ENCODE measurements at regions not wholly inside any gene's neighbourhood (a gene's known extent, or its start where the extent isn't known, plus 50 kb on each side); places are given as distances from the start of the nearest gene placed in this dataset.

- ATAC-seq (replicated peaks in 1 of 4) (no peak), DNase-seq (no peak)
- H3K27me3 Mint-ChIP-seq: no peaks in the 10 kb centered on the region
- H3K27ac Mint-ChIP-seq: no peak overlapping the region
- Histone ChIP-seq H3K4me3 (ENCODE audit: control insufficient read depth in 1 of 2, extremely low read depth in 1 of 2, low read length in 1 of 2) (no peak overlapping the region), H3K36me3 (ENCODE audit: control insufficient read depth in 2 of 2, extremely low read depth in 1 of 2, insufficient read depth in 1 of 2, low read length in 1 of 2) (no peaks in the 10 kb centered on the region), H3K27me3 (replicated peaks in 1 of 2; ENCODE audit: control insufficient read depth in 2 of 2, extremely low read depth in 1 of 2, insufficient read depth in 2 of 2, low read length in 1 of 2) (peaks cover 0 to 2% of the 10 kb centered on the region in 2 experiments), H3K27ac (ENCODE audit: low read length) (no peak overlapping the region), H3K4me1 (ENCODE audit: control insufficient read depth in 1 of 2, extremely low read depth in 1 of 2, insufficient read depth in 2 of 2, low read length in 2 of 2) (no peaks in the 10 kb centered on the region), H3K9me3 (no peaks in the 10 kb centered on the region)
- H3K4me1 Mint-ChIP-seq: no peaks in the 10 kb centered on the region
- H3K9me3 Mint-ChIP-seq: peaks cover 0 to 6% (median 2%) of the 10 kb centered on the region in 3 donors
- H3K4me3 Mint-ChIP-seq: no peak overlapping the region
- no peaks in the 10 kb centered on the region for H3K36me3 Mint-ChIP-seq
- POLR2A ChIA-PET: interaction anchor here in 1 of 2 donors (1.0 kb wide), 1 partner anchor 10 kb away, joined by 3 read pairs; no protein-coding TSS in a partner anchor
- CTCF ChIA-PET: no interaction called here
These were observed 367.9 kb upstream of the SPRY2 start for GRCh38 chr13:80708791-80709190.

GRCh38 chr13:80707000-80707983, 366.4 kb upstream of the SPRY2 start:
- Histone ChIP-seq H3K27me3 (replicated peaks in 1 of 2; ENCODE audit: control insufficient read depth in 2 of 2, extremely low read depth in 1 of 2, insufficient read depth in 2 of 2, low read length in 1 of 2) (peaks cover 0 to 2% of the 10 kb centered on the region in 2 experiments), H3K4me3 (ENCODE audit: control insufficient read depth in 1 of 2, extremely low read depth in 1 of 2, low read length in 1 of 2) (no peak overlapping the region), H3K9me3 (no peaks in the 10 kb centered on the region), H3K27ac (ENCODE audit: low read length) (no peak overlapping the region), H3K4me1 (ENCODE audit: control insufficient read depth in 1 of 2, extremely low read depth in 1 of 2, insufficient read depth in 2 of 2, low read length in 2 of 2) (no peaks in the 10 kb centered on the region), H3K36me3 (ENCODE audit: control insufficient read depth in 2 of 2, extremely low read depth in 1 of 2, insufficient read depth in 1 of 2, low read length in 1 of 2) (no peaks in the 10 kb centered on the region)
- ATAC-seq (replicated peaks in 1 of 4) (no peak), DNase-seq (no peak)
- Mint-ChIP-seq H3K27me3 (no peaks in the 10 kb centered on the region), H3K9me3 (peaks cover 0 to 7% (median 5%) of the 10 kb centered on the region in 3 donors), H3K36me3 (no peaks in the 10 kb centered on the region), H3K27ac (no peak overlapping the region), H3K4me3 (no peak overlapping the region), H3K4me1 (no peaks in the 10 kb centered on the region)
- ChIA-PET POLR2A (no interaction called here), CTCF (no interaction called here)
- WGBS (ENCODE audit: insufficient coverage): 99% methylated on average over 10 of the region's 34 CpGs

GRCh38 chr13:80706164-80706471, 365.2 kb upstream of the SPRY2 start:
- CTCF ChIA-PET: no interaction called here
- H3K36me3 Mint-ChIP-seq: no peaks in the 10 kb centered on the region
- no peak overlapping the region for H3K4me3 Mint-ChIP-seq
- POLR2A ChIA-PET: no interaction called here
- Histone ChIP-seq H3K27ac (ENCODE audit: low read length) (no peak overlapping the region), H3K27me3 (replicated peaks in 1 of 2; ENCODE audit: control insufficient read depth in 2 of 2, extremely low read depth in 1 of 2, insufficient read depth in 2 of 2, low read length in 1 of 2) (peaks cover 0 to 2% of the 10 kb centered on the region in 2 experiments), H3K36me3 (ENCODE audit: control insufficient read depth in 2 of 2, extremely low read depth in 1 of 2, insufficient read depth in 1 of 2, low read length in 1 of 2) (no peaks in the 10 kb centered on the region), H3K9me3 (no peaks in the 10 kb centered on the region), H3K4me1 (ENCODE audit: control insufficient read depth in 1 of 2, extremely low read depth in 1 of 2, insufficient read depth in 2 of 2, low read length in 2 of 2) (no peaks in the 10 kb centered on the region), H3K4me3 (ENCODE audit: control insufficient read depth in 1 of 2, extremely low read depth in 1 of 2, low read length in 1 of 2) (no peak overlapping the region)
- no peaks in the 10 kb centered on the region for H3K4me1 Mint-ChIP-seq
- WGBS (ENCODE audit: insufficient coverage): 88% methylated on average over 1 of the region's 10 CpGs
- H3K27ac Mint-ChIP-seq: no peak overlapping the region
- H3K9me3 Mint-ChIP-seq: peaks cover 0 to 12% (median 10%) of the 10 kb centered on the region in 3 donors
- DNase-seq (no peak), ATAC-seq (replicated peaks in 1 of 4) (no peak)
- H3K27me3 Mint-ChIP-seq: no peaks in the 10 kb centered on the region

- no peak for DNase-seq
- Mint-ChIP-seq H3K36me3 (no peaks in the 10 kb centered on the region), H3K27me3 (no peaks in the 10 kb centered on the region), H3K9me3 (peaks cover 0 to 12% (median 10%) of the 10 kb centered on the region in 3 donors), H3K27ac (no peak overlapping the region), H3K4me3 (no peak overlapping the region), H3K4me1 (no peaks in the 10 kb centered on the region)
- Histone ChIP-seq H3K9me3 (no peaks in the 10 kb centered on the region), H3K4me1 (ENCODE audit: control insufficient read depth in 1 of 2, extremely low read depth in 1 of 2, insufficient read depth in 2 of 2, low read length in 2 of 2) (no peaks in the 10 kb centered on the region), H3K27ac (ENCODE audit: low read length) (no peak overlapping the region), H3K4me3 (ENCODE audit: control insufficient read depth in 1 of 2, extremely low read depth in 1 of 2, low read length in 1 of 2) (no peak overlapping the region), H3K27me3 (replicated peaks in 1 of 2; ENCODE audit: control insufficient read depth in 2 of 2, extremely low read depth in 1 of 2, insufficient read depth in 2 of 2, low read length in 1 of 2) (peaks cover 0 to 2% of the 10 kb centered on the region in 2 experiments), H3K36me3 (ENCODE audit: control insufficient read depth in 2 of 2, extremely low read depth in 1 of 2, insufficient read depth in 1 of 2, low read length in 1 of 2) (no peaks in the 10 kb centered on the region)
- no peak for ATAC-seq (replicated peaks in 1 of 4)
- WGBS (ENCODE audit: insufficient coverage): 89% methylated on average over 3 of the region's 30 CpGs
- ChIA-PET POLR2A (no interaction called here), CTCF (no interaction called here)
These were observed 364.6 kb upstream of the SPRY2 start for GRCh38 chr13:80705371-80706163.

GRCh38 chr13:80704369-80704768, 363.4 kb upstream of the SPRY2 start:
- Histone ChIP-seq H3K9me3 (no peaks in the 10 kb centered on the region), H3K27ac (ENCODE audit: low read length) (no peak overlapping the region), H3K27me3 (replicated peaks in 1 of 2; ENCODE audit: control insufficient read depth in 2 of 2, extremely low read depth in 1 of 2, insufficient read depth in 2 of 2, low read length in 1 of 2) (peaks cover 0 to 2% of the 10 kb centered on the region in 2 experiments), H3K4me1 (ENCODE audit: control insufficient read depth in 1 of 2, extremely low read depth in 1 of 2, insufficient read depth in 2 of 2, low read length in 2 of 2) (no peaks in the 10 kb centered on the region), H3K36me3 (ENCODE audit: control insufficient read depth in 2 of 2, extremely low read depth in 1 of 2, insufficient read depth in 1 of 2, low read length in 1 of 2) (no peaks in the 10 kb centered on the region), H3K4me3 (ENCODE audit: control insufficient read depth in 1 of 2, extremely low read depth in 1 of 2, low read length in 1 of 2) (no peak overlapping the region)
- no CpG with 5 or more reads among the region's 20 CpGs for WGBS (ENCODE audit: insufficient coverage)
- no peak for DNase-seq
- peaks cover 0 to 12% (median 10%) of the 10 kb centered on the region in 3 donors for H3K9me3 Mint-ChIP-seq
- no peaks in the 10 kb centered on the region for H3K27me3 Mint-ChIP-seq
- ChIA-PET CTCF (no interaction called here), POLR2A (no interaction called here)
- no peaks in the 10 kb centered on the region for H3K36me3 Mint-ChIP-seq
- no peak overlapping the region for H3K4me3 Mint-ChIP-seq
- no peaks in the 10 kb centered on the region for H3K4me1 Mint-ChIP-seq
- no peak overlapping the region for H3K27ac Mint-ChIP-seq
- no peak for ATAC-seq (replicated peaks in 1 of 4)

- Histone ChIP-seq H3K27me3 (replicated peaks in 1 of 2; ENCODE audit: control insufficient read depth in 2 of 2, extremely low read depth in 1 of 2, insufficient read depth in 2 of 2, low read length in 1 of 2) (no peaks in the 10 kb centered on the region), H3K4me3 (ENCODE audit: control insufficient read depth in 1 of 2, extremely low read depth in 1 of 2, low read length in 1 of 2) (no peak overlapping the region), H3K9me3 (no peaks in the 10 kb centered on the region), H3K36me3 (ENCODE audit: control insufficient read depth in 2 of 2, extremely low read depth in 1 of 2, insufficient read depth in 1 of 2, low read length in 1 of 2) (no peaks in the 10 kb centered on the region), H3K27ac (ENCODE audit: low read length) (no peak overlapping the region), H3K4me1 (ENCODE audit: control insufficient read depth in 1 of 2, extremely low read depth in 1 of 2, insufficient read depth in 2 of 2, low read length in 2 of 2) (no peaks in the 10 kb centered on the region)
- CTCF ChIA-PET: no interaction called here
- Mint-ChIP-seq H3K36me3 (no peaks in the 10 kb centered on the region), H3K9me3 (peaks cover 5 to 14% (median 14%) of the 10 kb centered on the region in 3 donors), H3K4me1 (no peaks in the 10 kb centered on the region), H3K27ac (no peak overlapping the region), H3K4me3 (no peak overlapping the region), H3K27me3 (no peaks in the 10 kb centered on the region)
- no peak for DNase-seq
- POLR2A ChIA-PET: no interaction called here
- ATAC-seq (replicated peaks in 1 of 4): no peak
- WGBS (ENCODE audit: insufficient coverage): 60% methylated on average over 1 of the region's 1 CpG
These were observed 354.9 kb upstream of the SPRY2 start for GRCh38 chr13:80695841-80696240.
